Liver (tissue), 3 donors: ENCODE measurements at regions not wholly inside any gene's neighbourhood (a gene's known extent, or its start where the extent isn't known, plus 50 kb on each side); places are given as distances from the start of the nearest gene placed in this dataset.
"Not testable (repeated sequence)": the region's sequence is repeated elsewhere in the genome, so short reads cannot be mapped to it uniquely, and the experiment has no call there.

ENCODE experiments used
- CTCF ChIP-seq: fragments of 150-350 bp; IDR thresholded peaks from 2 replicates; pipeline ENCODE4 v1.5.1; 2017; ENCODE audit warnings: improper control_type of control experiment, low read depth, low read length; ENCODE audit not compliant: missing input control
- EGR1 ChIP-seq, 2 donors: IDR thresholded peaks; 2 replicates each; pipeline ENCODE4 v1.6.1; 2016 to 2018; ENCODE audit warnings: antibody characterized with exemption in 2 of 2, low read depth in 2 of 2
- GABPA ChIP-seq, 2 donors: IDR thresholded peaks in 1 of 2; conservative IDR thresholded peaks in 1 of 2; 2 replicates each; pipeline ENCODE4 v1.6.1; 2016; ENCODE audit warnings: antibody characterized with exemption in 2 of 2, mild to moderate bottlenecking in 1 of 2, moderate library complexity in 1 of 2
- JUND ChIP-seq, 2 donors: IDR thresholded peaks; 2 replicates each; pipeline ENCODE4 v1.6.1; 2016; ENCODE audit warnings: antibody characterized with exemption in 2 of 2
- TAF1 ChIP-seq: conservative IDR thresholded peaks from 2 replicates; pipeline ENCODE4 v1.6.1; 2016; ENCODE audit warnings: antibody characterized with exemption, mild to moderate bottlenecking
- YY1 ChIP-seq: IDR thresholded peaks from 2 replicates; pipeline ENCODE4 v1.6.1; 2016; ENCODE audit warnings: antibody characterized with exemption, mild to moderate bottlenecking
- TF ChIP-seq, protein P1 (sequence below): IDR thresholded peaks from 2 replicates; pipeline ENCODE4 v1.6.1; 2016; ENCODE audit warnings: antibody characterized with exemption
- donor health status: healthy.
- donor health status: healthy.

GRCh38 chr10:131385161-131385872, 73.8 kb upstream of the TCERG1L start:
- not testable (repeated sequence) for TF ChIP-seq JUND (IDR thresholded peaks at IDR 0.05); CTCF; EGR1 (IDR thresholded peaks at IDR 0.05; ENCODE audit: low read depth in 2 of 2); TAF1; YY1; GABPA (IDR thresholded peaks at IDR 0.05 in 1 of 2, conservative IDR thresholded peaks at IDR 0.05 in 1 of 2)
- TF ChIP-seq, protein P1, sequence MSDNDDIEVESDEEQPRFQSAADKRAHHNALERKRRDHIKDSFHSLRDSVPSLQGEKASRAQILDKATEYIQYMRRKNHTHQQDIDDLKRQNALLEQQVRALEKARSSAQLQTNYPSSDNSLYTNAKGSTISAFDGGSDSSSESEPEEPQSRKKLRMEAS: not testable (repeated sequence)
